ENCODE measurements at regions not wholly inside any gene's neighbourhood (a gene's known extent, or its start where the extent isn't known, plus 50 kb on each side); places are given as distances from the start of the nearest gene placed in this dataset.
"Not testable (repeated sequence)": the region's sequence is repeated elsewhere in the genome, so short reads cannot be mapped to it uniquely, and the experiment has no call there.

GRCh38 chr12:27133022-27133590 lies 50.7 kb upstream of the C12orf71 start:
- no peak for DNase-seq (ENCODE audit: low read depth in 2 of 2)

- no peak for DNase-seq (ENCODE audit: low read depth in 2 of 2)
Observed at GRCh38 chr12:27140478-27140969, 58.1 kb upstream of the C12orf71 start.

GRCh38 chr12:27142101-27142721 lies 59.8 kb upstream of the C12orf71 start:
- DNase-seq (ENCODE audit: low read depth in 2 of 2), result no peak

- no peak for DNase-seq (ENCODE audit: low read depth in 2 of 2)
Observed at GRCh38 chr12:27143256-27144069, 61.1 kb upstream of the C12orf71 start.

GRCh38 chr12:27145725-27146124 lies 63.3 kb upstream of the C12orf71 start:
- DNase-seq (ENCODE audit: low read depth in 2 of 2), result not testable (repeated sequence)

- no peak for DNase-seq (ENCODE audit: low read depth in 2 of 2)
Observed at GRCh38 chr12:27148373-27148772, 66.0 kb upstream of the C12orf71 start.

- no peak for DNase-seq (ENCODE audit: low read depth in 2 of 2)
Observed at GRCh38 chr12:27148791-27149190, 66.4 kb upstream of the C12orf71 start.

GRCh38 chr12:27151479-27151878 lies 69.1 kb upstream of the C12orf71 start:
- DNase-seq (ENCODE audit: low read depth in 2 of 2), result no peak

- DNase-seq (ENCODE audit: low read depth in 2 of 2), result no peak
Observed at GRCh38 chr12:27158297-27158696, 75.9 kb upstream of the C12orf71 start.

GRCh38 chr12:27161458-27162228 lies 79.3 kb upstream of the C12orf71 start:
- no peak for DNase-seq (ENCODE audit: low read depth in 2 of 2)

- DNase-seq (ENCODE audit: low read depth in 2 of 2), result no peak
Observed at GRCh38 chr12:27162229-27162537, 79.8 kb upstream of the C12orf71 start.

GRCh38 chr12:27163048-27163715 lies 80.8 kb upstream of the C12orf71 start:
- no peak for DNase-seq (ENCODE audit: low read depth in 2 of 2)

GRCh38 chr12:27163894-27164293 lies 80.2 kb upstream of the STK38L start:
- DNase-seq (ENCODE audit: low read depth in 2 of 2), result no peak

GRCh38 chr12:27164330-27165040 lies 79.6 kb upstream of the STK38L start:
- DNase-seq (ENCODE audit: low read depth in 2 of 2), result no peak

GRCh38 chr12:27165958-27166357 lies 78.1 kb upstream of the STK38L start:
- DNase-seq (ENCODE audit: low read depth in 2 of 2), result not testable (repeated sequence)

GRCh38 chr12:27171494-27171893 lies 72.6 kb upstream of the STK38L start:
- not testable (repeated sequence) for DNase-seq (ENCODE audit: low read depth in 2 of 2)

- peak in 1 of 2 donors; percentile 10 for DNase-seq (ENCODE audit: low read depth in 2 of 2)
Observed at GRCh38 chr12:27176765-27177164, 67.3 kb upstream of the STK38L start.

- DNase-seq (ENCODE audit: low read depth in 2 of 2), result no peak
Observed at GRCh38 chr12:27177706-27178105, 66.4 kb upstream of the STK38L start.

- no peak for DNase-seq (ENCODE audit: low read depth in 2 of 2)
Observed at GRCh38 chr12:27178255-27178654, 65.8 kb upstream of the STK38L start.

GRCh38 chr12:27178723-27179399 lies 65.2 kb upstream of the STK38L start:
- no peak for DNase-seq (ENCODE audit: low read depth in 2 of 2)
